ENCODE measurements at regions not wholly inside any gene's neighbourhood (a gene's known extent, or its start where the extent isn't known, plus 50 kb on each side); places are given as distances from the start of the nearest gene placed in this dataset. TPM values are rescaled to one million over a fixed set of nuclear protein-coding genes. Genes with fewer than 3 reads are reported as not detected.
A peak's percentile ranks its signal among the peaks of the same experiment; 100 is the strongest.

- no peaks in the 10 kb centered on the region for H3K9me3 ChIP-seq (ENCODE audit: control insufficient read depth in 1 of 2, low read length in 2 of 2)
- intact Hi-C loops (cut with micrococcal nuclease), result no loop called here
- H3K4me3 Mint-ChIP-seq, result no peak overlapping the region
- H3K4me3 ChIP-seq (ENCODE audit: low read length in 2 of 2), result no peak overlapping the region
- ChIA-PET POLR2A (ENCODE audit: partially characterized antibody) (no interaction called here), CTCF (ENCODE audit: partially characterized antibody) (no interaction called here)
- H3K4me1 ChIP-seq (ENCODE audit: insufficient read depth, low read length), result no peaks in the 10 kb centered on the region
- no peaks in the 10 kb centered on the region for H3K36me3 Mint-ChIP-seq
- peaks cover 4 to 5% of the 10 kb centered on the region in 2 donors for H3K27me3 Mint-ChIP-seq
- no peaks in the 10 kb centered on the region for H3K27me3 ChIP-seq (ENCODE audit: insufficient read depth, low read length)
- H3K36me3 ChIP-seq (ENCODE audit: insufficient read depth, low read length), result no peaks in the 10 kb centered on the region
- peaks cover 0 to 22% (median 11%) of the 10 kb centered on the region in 8 donors for H3K9me3 Mint-ChIP-seq
- no peak overlapping the region for H3K27ac Mint-ChIP-seq
- H3K27ac ChIP-seq (ENCODE audit: low read depth, low read length), result no peak overlapping the region
- no peaks in the 10 kb centered on the region for H3K4me1 Mint-ChIP-seq
- peak in 1 of 5 donors; percentile 16 for DNase-seq
These were observed 61.5 kb upstream of the FAM98A start for GRCh38 chr2:33660416-33661123.

- CTCF ChIA-PET (ENCODE audit: partially characterized antibody), result no interaction called here
- Histone ChIP-seq H3K36me3 (ENCODE audit: insufficient read depth, low read length) (no peaks in the 10 kb centered on the region), H3K27ac (ENCODE audit: low read depth, low read length) (no peak overlapping the region), H3K9me3 (ENCODE audit: control insufficient read depth in 1 of 2, low read length in 2 of 2) (no peaks in the 10 kb centered on the region), H3K27me3 (ENCODE audit: insufficient read depth, low read length) (no peaks in the 10 kb centered on the region), H3K4me1 (ENCODE audit: insufficient read depth, low read length) (no peaks in the 10 kb centered on the region), H3K4me3 (ENCODE audit: low read length in 2 of 2) (no peak overlapping the region)
- POLR2A ChIA-PET (ENCODE audit: partially characterized antibody), result no interaction called here
- Mint-ChIP-seq H3K4me3 (no peak overlapping the region), H3K27me3 (peaks cover 5 to 7% of the 10 kb centered on the region in 2 donors), H3K36me3 (no peaks in the 10 kb centered on the region), H3K9me3 (peaks cover 0 to 10% (median 4%) of the 10 kb centered on the region in 8 donors), H3K27ac (no peak overlapping the region), H3K4me1 (no peaks in the 10 kb centered on the region)
- intact Hi-C loops (cut with micrococcal nuclease), result no loop called here
- no peak for DNase-seq
These were observed 56.7 kb upstream of the FAM98A start for GRCh38 chr2:33655626-33656320.

GRCh38 chr2:33652830-33653229 lies 53.7 kb upstream of the FAM98A start:
- Histone ChIP-seq H3K36me3 (ENCODE audit: insufficient read depth, low read length) (no peaks in the 10 kb centered on the region), H3K27ac (ENCODE audit: low read depth, low read length) (no peak overlapping the region), H3K9me3 (ENCODE audit: control insufficient read depth in 1 of 2, low read length in 2 of 2) (no peaks in the 10 kb centered on the region), H3K27me3 (ENCODE audit: insufficient read depth, low read length) (no peaks in the 10 kb centered on the region), H3K4me1 (ENCODE audit: insufficient read depth, low read length) (no peaks in the 10 kb centered on the region), H3K4me3 (ENCODE audit: low read length in 2 of 2) (no peak overlapping the region)
- H3K4me3 Mint-ChIP-seq, result no peak overlapping the region
- H3K9me3 Mint-ChIP-seq, result peaks cover 1 to 10% (median 4%) of the 10 kb centered on the region in 8 donors
- H3K4me1 Mint-ChIP-seq, result no peaks in the 10 kb centered on the region
- DNase-seq, result no peak
- intact Hi-C loops (cut with micrococcal nuclease), result no loop called here
- peaks cover 5 to 9% of the 10 kb centered on the region in 2 donors for H3K27me3 Mint-ChIP-seq
- ChIA-PET CTCF (ENCODE audit: partially characterized antibody) (no interaction called here), POLR2A (ENCODE audit: partially characterized antibody) (no interaction called here)
- no peaks in the 10 kb centered on the region for H3K36me3 Mint-ChIP-seq
- H3K27ac Mint-ChIP-seq, result no peak overlapping the region

- H3K36me3 Mint-ChIP-seq, result no peaks in the 10 kb centered on the region
- H3K4me1 Mint-ChIP-seq, result no peaks in the 10 kb centered on the region
- no peak for DNase-seq
These were observed 51.1 kb upstream of the FAM98A start for GRCh38 chr2:33650171-33650570.

More at GRCh38 chr2:33650171-33650570, 51.1 kb upstream of the FAM98A start:
- Histone ChIP-seq H3K4me1 (ENCODE audit: insufficient read depth, low read length) (no peaks in the 10 kb centered on the region), H3K27ac (ENCODE audit: low read depth, low read length) (no peak overlapping the region), H3K4me3 (ENCODE audit: low read length in 2 of 2) (no peak overlapping the region), H3K9me3 (ENCODE audit: control insufficient read depth in 1 of 2, low read length in 2 of 2) (no peaks in the 10 kb centered on the region), H3K27me3 (ENCODE audit: insufficient read depth, low read length) (no peaks in the 10 kb centered on the region), H3K36me3 (ENCODE audit: insufficient read depth, low read length) (no peaks in the 10 kb centered on the region)
- H3K27me3 Mint-ChIP-seq, result peaks cover 7 to 9% of the 10 kb centered on the region in 2 donors
- intact Hi-C loops (cut with micrococcal nuclease), result no loop called here
- POLR2A ChIA-PET (ENCODE audit: partially characterized antibody), result no interaction called here
- no peak overlapping the region for H3K27ac Mint-ChIP-seq
- H3K4me3 Mint-ChIP-seq, result no peak overlapping the region
- peaks cover 0 to 9% (median 3%) of the 10 kb centered on the region in 8 donors for H3K9me3 Mint-ChIP-seq
- CTCF ChIA-PET (ENCODE audit: partially characterized antibody), result no interaction called here

Small RNAs in the stretch of these regions (microRNA-seq; reads per million reads assigned to microRNA genes)
- not detected for gene MIR548AD (ENCODE audit: borderline microRNAs expressed, borderline number of aligned reads, borderline replicate concordance)

Data from CD4-positive, alpha-beta memory T cell (primary cell).